ENCODE measurements at regions not wholly inside any gene's neighbourhood (a gene's known extent, or its start where the extent isn't known, plus 50 kb on each side); places are given as distances from the start of the nearest gene placed in this dataset.

DNA sequence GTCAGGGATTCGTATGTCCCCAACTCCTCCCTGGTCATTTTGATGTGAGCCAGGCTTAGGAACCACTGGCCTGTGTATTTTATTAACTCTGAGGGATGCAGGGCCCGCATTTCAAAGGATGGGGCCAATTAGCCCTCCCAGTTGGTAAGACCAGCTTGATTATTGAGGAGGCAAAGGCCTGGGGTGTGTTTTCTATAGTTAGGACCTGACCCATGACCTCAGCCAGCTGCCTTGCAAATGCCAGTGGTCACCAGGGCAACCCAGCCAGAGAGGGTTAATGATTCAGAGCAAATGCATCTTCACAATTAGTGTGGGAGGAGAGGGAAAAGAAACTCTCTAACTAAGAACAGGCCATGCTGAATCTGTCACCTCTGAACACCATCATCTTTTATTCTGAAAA lies 835.4 kb downstream of the MAFB start:
- DNase-seq = no peak

DNA sequence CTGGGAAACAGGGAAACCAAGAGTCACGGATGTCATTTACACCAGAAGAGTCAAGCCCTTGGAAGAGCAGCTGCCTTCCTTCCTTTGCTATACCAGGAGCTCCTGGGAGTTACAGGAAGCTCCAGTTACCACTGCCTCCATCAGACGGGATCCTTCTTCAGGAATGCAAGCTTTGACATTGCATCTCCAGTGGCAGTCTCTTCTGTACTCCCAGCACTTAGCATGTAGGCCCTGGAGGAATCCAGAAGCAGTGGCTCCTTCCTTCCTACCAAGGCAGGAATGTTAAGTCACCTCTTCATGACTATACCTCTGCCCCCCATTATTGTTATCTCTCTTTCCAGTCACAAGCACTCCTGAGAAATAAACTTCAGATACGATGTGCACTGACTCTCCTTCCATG lies 836.0 kb downstream of the MAFB start:
- DNase-seq = no peak

GRCh38 chr20:39851459-39851858 lies 837.6 kb downstream of the MAFB start:
- no peak for DNase-seq

GRCh38 chr20:39850821-39851330 lies 838.2 kb downstream of the MAFB start:
- no peak for DNase-seq

- no peak for DNase-seq
Measured at GRCh38 chr20:39850246-39850645, 838.8 kb downstream of the MAFB start.

- no peak for DNase-seq
Measured at GRCh38 chr20:39849664-39850063, 839.4 kb downstream of the MAFB start.

- no peak for DNase-seq
Measured at GRCh38 chr20:39849171-39849570, 839.9 kb downstream of the MAFB start.

GRCh38 chr20:39839399-39840119 lies 849.5 kb downstream of the MAFB start:
- no peak for DNase-seq

DNA sequence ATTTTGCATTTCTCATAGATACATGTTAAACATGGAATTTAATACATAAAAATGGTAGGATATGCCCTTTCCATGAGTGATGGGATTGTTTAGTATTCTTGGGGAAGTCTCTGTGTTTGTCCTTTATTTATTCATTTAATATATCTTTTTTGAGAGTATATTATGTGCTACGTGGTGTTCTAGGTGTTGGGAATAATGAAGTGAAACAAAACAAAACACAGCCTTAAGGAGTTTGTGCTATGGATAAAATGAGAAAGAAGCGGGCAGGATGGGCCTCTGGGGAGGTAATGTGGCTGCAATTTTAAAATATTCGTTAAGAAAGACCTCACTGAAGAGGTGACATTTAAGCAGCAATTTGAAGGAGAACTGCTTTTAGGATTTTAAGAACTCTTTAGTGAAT lies 851.5 kb downstream of the MAFB start:
- no peak for DNase-seq

- DNase-seq = no peak
Measured at GRCh38 chr20:39835130-39835842, 853.8 kb downstream of the MAFB start.

GRCh38 chr20:39830903-39831302 lies 858.1 kb downstream of the MAFB start:
- DNase-seq = no peak

- no peak for DNase-seq
Measured at GRCh38 chr20:39829661-39830060, 859.4 kb downstream of the MAFB start.

DNA sequence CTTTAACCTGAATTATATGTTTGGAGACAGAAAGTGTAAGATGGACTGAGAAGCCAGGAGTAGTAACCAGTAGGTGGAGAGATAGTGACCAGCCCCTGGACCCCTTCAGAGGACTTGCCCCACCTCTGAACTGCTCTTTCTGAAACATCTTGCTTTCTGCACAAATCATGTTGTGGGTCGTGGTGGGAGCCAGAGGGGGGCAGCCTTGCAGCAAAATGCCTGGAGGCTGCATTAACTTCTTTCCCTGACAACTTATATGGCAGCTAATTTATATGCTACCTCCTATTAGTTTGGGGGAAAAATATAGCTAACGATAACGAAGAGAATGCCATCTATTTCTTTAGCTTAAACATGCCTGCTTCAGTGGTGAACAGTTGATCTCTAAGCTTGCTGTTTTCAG lies 859.8 kb downstream of the MAFB start:
- no peak for DNase-seq

DNA sequence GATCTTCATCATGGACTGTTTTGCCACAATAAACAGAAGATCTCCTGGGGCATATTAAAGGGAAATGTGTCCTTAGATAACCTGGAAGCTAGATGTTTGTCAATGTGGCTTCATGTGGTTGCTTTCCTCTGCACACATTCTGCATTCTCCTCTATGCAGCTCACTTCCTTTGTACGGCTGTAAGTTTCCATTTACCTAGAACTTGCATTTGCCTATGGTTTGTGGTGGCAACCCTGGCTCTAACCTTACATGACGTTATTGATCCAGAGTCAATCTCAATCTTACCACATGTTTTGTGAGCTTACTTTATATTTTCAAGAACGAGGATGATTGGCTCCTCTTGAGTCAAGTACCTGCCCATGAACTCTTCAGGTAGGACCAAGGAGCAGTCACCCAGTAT lies 863.1 kb downstream of the MAFB start:
- no peak for DNase-seq

GRCh38 chr20:39825524-39825923 lies 863.4 kb downstream of the DHX35 start:
- DNase-seq = no peak

- no peak for DNase-seq
Measured at GRCh38 chr20:39823224-39823623, 861.1 kb downstream of the DHX35 start.

DNA sequence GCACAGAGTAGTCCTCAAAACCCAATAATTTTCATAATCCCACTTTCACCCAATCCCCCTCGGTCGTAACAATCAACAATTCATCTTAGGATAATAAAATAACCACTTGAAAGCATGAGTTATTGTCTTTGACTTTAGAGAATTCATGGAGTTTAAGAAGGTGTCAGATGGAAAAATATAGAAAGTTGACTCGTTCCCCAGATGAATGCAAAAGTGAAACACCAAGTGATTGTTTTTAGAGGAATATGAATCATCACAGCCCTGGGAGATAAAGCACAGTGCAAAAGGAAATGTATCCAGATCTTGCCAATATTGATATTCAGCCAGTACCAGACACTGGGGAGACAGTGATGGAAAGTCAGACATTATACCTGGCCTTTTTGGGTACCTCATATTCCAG lies 860.5 kb downstream of the DHX35 start:
- no peak for DNase-seq

- no peak for DNase-seq
Measured at GRCh38 chr20:39813190-39813829, 851.2 kb downstream of the DHX35 start.

- no peak for DNase-seq
Measured at GRCh38 chr20:39812116-39812515, 850.0 kb downstream of the DHX35 start.

- no peak for DNase-seq
Measured at GRCh38 chr20:39810309-39810708, 848.2 kb downstream of the DHX35 start.

GRCh38 chr20:39808613-39809012 lies 846.5 kb downstream of the DHX35 start:
- no peak for DNase-seq

DNA sequence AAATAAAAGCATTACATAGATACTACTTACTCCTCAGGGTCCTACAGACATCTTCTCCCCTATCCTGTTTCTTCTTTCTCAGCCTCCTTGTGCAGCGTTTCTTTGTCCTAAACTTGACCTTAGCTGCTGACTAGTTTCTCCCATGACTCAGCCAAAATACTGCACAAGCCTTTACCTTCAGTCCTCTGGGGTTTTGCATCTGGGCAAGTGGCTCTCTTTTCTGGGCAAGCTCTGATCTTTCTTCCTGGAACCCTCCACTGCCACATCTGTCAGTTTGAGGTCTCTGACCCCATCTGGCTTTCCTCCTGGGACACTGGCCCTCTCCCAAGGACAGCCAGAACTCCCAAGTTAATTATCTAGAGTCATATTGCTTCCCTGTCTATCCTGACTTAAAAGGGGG lies 838.4 kb downstream of the DHX35 start:
- no peak for DNase-seq

- DNase-seq = no peak
Measured at GRCh38 chr20:39800111-39800510, 838.0 kb downstream of the DHX35 start.

DNA sequence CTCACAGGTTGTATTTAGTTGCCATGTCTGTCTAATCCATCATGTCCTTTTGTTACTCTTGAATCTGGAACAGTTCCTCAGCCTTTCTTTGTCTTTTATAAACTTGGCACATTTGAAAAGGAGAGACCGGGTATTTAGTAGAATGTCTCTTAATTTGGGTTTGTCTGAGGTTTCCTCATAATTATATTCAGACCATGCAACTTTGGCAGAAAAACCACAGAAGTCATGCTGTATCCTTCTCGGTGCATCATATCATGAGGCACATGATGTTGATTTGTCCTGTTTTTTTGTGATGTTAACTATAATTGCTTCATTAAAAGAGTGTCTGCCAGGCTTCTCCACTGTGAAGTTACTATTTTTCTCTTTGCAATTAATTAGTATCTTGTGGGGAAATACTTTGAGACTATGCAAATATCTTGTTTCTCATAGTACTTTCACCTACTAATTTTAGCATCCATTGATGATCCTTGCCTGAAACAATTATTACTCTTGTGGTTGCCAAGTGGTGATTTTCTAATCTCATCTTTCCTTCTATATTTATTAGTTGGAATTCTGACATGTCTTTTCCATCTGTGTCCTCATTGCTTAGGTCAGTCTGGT lies 837.3 kb downstream of the DHX35 start:
- no peak for DNase-seq

Measured in bone marrow (tissue), 2 donors.